Mucosa of descending colon (tissue), 3 donors: ENCODE measurements at regions not wholly inside any gene's neighbourhood (a gene's known extent, or its start where the extent isn't known, plus 50 kb on each side); places are given as distances from the start of the nearest gene placed in this dataset.

Experiments
- ATAC-seq: fragments of 200-7000 bp; cut with Tn5 transposase; one replicate; pipeline ENCODE4 v1.9.1; 2020; ENCODE audit warnings: mild to moderate bottlenecking, moderate library complexity
- DNase-seq, 3 donors: peaks; one replicate each; pipeline ENCODE4 v3.0.0-alpha.2; 2020
- H3K36me3 ChIP-seq: fragments of 200-600 bp; one replicate; pipeline ENCODE4 v1.8.0; 2021; ENCODE audit warnings: low read depth, mild to moderate bottlenecking
- H3K4me1 ChIP-seq: fragments of 200-600 bp; one replicate; pipeline ENCODE4 v1.8.0; 2021; ENCODE audit warnings: low read depth, mild to moderate bottlenecking
- H3K4me3 ChIP-seq: fragments of 200-600 bp; one replicate; pipeline ENCODE4 v1.8.0; 2021; ENCODE audit warnings: mild to moderate bottlenecking
- H3K9me3 ChIP-seq: fragments of 200-600 bp; one replicate; pipeline ENCODE4 v1.8.0; 2021; ENCODE audit warnings: mild to moderate bottlenecking
- intact Hi-C, 2 donors: fragments of 100-400 bp; cut with DNase I in 1 of 2; cut with micrococcal nuclease in 1 of 2; formaldehyde crosslinking; loops; one replicate each; pipeline versions ENCODE4 v1.11.0 to v1.11.1; 2022; cut with DNase I, micrococcal nuclease
- TF ChIP-seq, protein P1 (sequence below): fragments of 200-600 bp; IDR thresholded peaks from one replicate; pipeline ENCODE4 v1.8.0; 2022; ENCODE audit warnings: antibody characterized with exemption, mild to moderate bottlenecking
- donor health status: DM: no; HTN: no; CAD: no; lungs with moderate emphysema.
- donor health status: DM: no; HTN: no; CAD: no.
- donor health status: DM: no; HTN: yes; CAD: no.

DNA sequence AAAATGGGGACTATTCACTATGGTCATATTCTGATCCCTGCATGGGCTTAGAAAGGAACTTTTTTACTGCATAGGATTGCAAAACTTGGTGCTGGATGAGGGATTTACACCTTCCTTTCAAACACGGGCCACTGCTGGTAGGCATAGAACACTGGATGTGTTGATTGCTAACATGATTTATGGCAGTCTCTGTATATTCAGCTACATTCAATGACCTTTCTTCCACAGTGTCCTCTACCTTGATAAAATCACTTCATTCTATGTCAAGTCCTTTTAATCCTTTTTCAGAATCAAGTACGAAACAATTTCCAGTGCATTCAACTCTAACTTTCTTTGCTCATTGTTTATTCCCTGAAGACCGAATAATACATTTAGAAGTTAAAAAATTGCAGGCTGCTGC is 91.9 kb upstream of the ATG10 start:
- no peak for DNase-seq
- TF ChIP-seq, protein P1, sequence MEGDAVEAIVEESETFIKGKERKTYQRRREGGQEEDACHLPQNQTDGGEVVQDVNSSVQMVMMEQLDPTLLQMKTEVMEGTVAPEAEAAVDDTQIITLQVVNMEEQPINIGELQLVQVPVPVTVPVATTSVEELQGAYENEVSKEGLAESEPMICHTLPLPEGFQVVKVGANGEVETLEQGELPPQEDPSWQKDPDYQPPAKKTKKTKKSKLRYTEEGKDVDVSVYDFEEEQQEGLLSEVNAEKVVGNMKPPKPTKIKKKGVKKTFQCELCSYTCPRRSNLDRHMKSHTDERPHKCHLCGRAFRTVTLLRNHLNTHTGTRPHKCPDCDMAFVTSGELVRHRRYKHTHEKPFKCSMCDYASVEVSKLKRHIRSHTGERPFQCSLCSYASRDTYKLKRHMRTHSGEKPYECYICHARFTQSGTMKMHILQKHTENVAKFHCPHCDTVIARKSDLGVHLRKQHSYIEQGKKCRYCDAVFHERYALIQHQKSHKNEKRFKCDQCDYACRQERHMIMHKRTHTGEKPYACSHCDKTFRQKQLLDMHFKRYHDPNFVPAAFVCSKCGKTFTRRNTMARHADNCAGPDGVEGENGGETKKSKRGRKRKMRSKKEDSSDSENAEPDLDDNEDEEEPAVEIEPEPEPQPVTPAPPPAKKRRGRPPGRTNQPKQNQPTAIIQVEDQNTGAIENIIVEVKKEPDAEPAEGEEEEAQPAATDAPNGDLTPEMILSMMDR, result no peak
- H3K4me3 ChIP-seq, result no peak overlapping the region
- ATAC-seq, result no peak
- intact Hi-C loops, result no loop called here
- H3K36me3 ChIP-seq, result no peaks in the 10 kb centered on the region
- no peaks in the 10 kb centered on the region for H3K9me3 ChIP-seq
- H3K4me1 ChIP-seq, result no peaks in the 10 kb centered on the region

DNA sequence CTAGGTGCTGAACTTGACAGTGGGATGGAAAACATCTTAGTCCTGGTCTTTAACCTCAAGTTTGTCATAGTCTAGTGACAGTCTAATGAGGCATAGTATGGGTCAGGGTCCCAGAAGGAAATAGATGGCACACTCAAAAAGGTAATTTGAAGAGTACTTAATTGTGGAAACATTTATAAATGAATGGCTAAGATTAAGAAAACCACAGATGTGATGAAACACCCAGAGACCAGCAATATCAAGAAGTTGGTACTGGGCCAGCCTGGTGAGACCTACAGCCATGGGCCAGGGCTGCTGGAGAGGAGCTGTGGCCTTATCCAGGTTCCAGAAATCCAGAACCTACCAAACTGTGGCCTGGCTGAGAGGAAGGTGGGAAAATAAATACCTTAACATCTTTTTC is 93.5 kb upstream of the ATG10 start:
- intact Hi-C loops, result no loop called here
- TF ChIP-seq, protein P1, result no peak
- Histone ChIP-seq H3K4me1 (no peaks in the 10 kb centered on the region), H3K4me3 (no peak overlapping the region), H3K9me3 (no peaks in the 10 kb centered on the region), H3K36me3 (no peaks in the 10 kb centered on the region)
- DNase-seq, result no peak
- no peak for ATAC-seq

GRCh38 chr5:81866994-81867393 is 104.8 kb upstream of the ATG10 start:
- H3K4me3 ChIP-seq, result no peak overlapping the region
- TF ChIP-seq, protein P1, result no peak
- H3K4me1 ChIP-seq, result no peaks in the 10 kb centered on the region
- H3K36me3 ChIP-seq, result no peaks in the 10 kb centered on the region
- DNase-seq (no peak), ATAC-seq (no peak)
- intact Hi-C loops, result no loop called here
- no peaks in the 10 kb centered on the region for H3K9me3 ChIP-seq

DNA sequence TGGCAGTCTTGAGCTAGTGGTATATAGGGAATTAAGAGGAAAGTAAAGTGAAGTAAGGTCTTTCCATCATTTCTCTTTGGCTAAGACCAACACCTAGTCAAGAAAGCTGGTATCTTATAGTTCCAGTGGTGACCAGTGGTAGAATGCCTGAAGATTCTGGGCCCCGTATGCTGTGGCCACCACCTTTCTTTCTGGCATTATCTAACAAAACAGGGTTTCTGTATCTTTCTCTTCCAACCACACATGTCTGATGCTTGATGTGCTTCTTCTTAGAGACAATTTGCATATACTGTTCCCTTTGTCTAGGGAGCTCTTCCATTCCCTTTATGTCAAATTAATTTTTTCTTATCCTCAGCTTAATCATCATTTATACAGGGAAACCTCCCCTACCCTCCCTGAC is 109.9 kb upstream of the SSBP2 start:
- ATAC-seq (no peak), DNase-seq (no peak)
- H3K4me1 ChIP-seq, result no peaks in the 10 kb centered on the region
- intact Hi-C loops, result loop anchor here in 1 of 2 donors (5.0 kb wide), 1 partner anchor 107 kb away; no protein-coding TSS in a partner anchor
- H3K9me3 ChIP-seq, result no peaks in the 10 kb centered on the region
- TF ChIP-seq, protein P1, result no peak
- H3K4me3 ChIP-seq, result no peak overlapping the region
- no peaks in the 10 kb centered on the region for H3K36me3 ChIP-seq

GRCh38 chr5:81859624-81860023 is 108.7 kb upstream of the SSBP2 start:
- intact Hi-C loops, result loop anchor here (5.0 to 10.0 kb wide), 4 partner anchors 108 to 355 kb away; no protein-coding TSS in a partner anchor
- H3K36me3 ChIP-seq, result no peaks in the 10 kb centered on the region
- no peaks in the 10 kb centered on the region for H3K9me3 ChIP-seq
- TF ChIP-seq, protein P1, result no peak
- H3K4me1 ChIP-seq, result no peaks in the 10 kb centered on the region
- no peak overlapping the region for H3K4me3 ChIP-seq
- ATAC-seq (no peak), DNase-seq (no peak)
